ENCODE measurements at regions not wholly inside any gene's neighbourhood (a gene's known extent, or its start where the extent isn't known, plus 50 kb on each side); places are given as distances from the start of the nearest gene placed in this dataset.
"Not testable (repeated sequence)": the region's sequence is repeated elsewhere in the genome, so short reads cannot be mapped to it uniquely, and the experiment has no call there.

- ChIA-PET POLR2A (no interaction called here), CTCF (no interaction called here)
- TF ChIP-seq, protein P1, sequence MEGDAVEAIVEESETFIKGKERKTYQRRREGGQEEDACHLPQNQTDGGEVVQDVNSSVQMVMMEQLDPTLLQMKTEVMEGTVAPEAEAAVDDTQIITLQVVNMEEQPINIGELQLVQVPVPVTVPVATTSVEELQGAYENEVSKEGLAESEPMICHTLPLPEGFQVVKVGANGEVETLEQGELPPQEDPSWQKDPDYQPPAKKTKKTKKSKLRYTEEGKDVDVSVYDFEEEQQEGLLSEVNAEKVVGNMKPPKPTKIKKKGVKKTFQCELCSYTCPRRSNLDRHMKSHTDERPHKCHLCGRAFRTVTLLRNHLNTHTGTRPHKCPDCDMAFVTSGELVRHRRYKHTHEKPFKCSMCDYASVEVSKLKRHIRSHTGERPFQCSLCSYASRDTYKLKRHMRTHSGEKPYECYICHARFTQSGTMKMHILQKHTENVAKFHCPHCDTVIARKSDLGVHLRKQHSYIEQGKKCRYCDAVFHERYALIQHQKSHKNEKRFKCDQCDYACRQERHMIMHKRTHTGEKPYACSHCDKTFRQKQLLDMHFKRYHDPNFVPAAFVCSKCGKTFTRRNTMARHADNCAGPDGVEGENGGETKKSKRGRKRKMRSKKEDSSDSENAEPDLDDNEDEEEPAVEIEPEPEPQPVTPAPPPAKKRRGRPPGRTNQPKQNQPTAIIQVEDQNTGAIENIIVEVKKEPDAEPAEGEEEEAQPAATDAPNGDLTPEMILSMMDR (IDR thresholded peaks at IDR 0.05; ENCODE audit: control extremely low read depth, extremely low read depth, low read depth, missing control alignments), result no peak
- no peak for DNase-seq (ENCODE audit: extremely low spot score)
Observed at GRCh38 chr3:20564966-20565365, 379.0 kb upstream of the SGO1 start.

- TF ChIP-seq, protein P1 (IDR thresholded peaks at IDR 0.05; ENCODE audit: control extremely low read depth, extremely low read depth, low read depth, missing control alignments), result no peak
- ChIA-PET CTCF (no interaction called here), POLR2A (no interaction called here)
- no peak for DNase-seq (ENCODE audit: extremely low spot score)
Observed at GRCh38 chr3:20563985-20564384, 378.0 kb upstream of the SGO1 start.

- CTCF ChIA-PET, result no interaction called here
- no peak for DNase-seq (ENCODE audit: extremely low spot score)
- TF ChIP-seq, protein P1 (IDR thresholded peaks at IDR 0.05; ENCODE audit: control extremely low read depth, extremely low read depth, low read depth, missing control alignments), result no peak
- POLR2A ChIA-PET, result no interaction called here
Observed at GRCh38 chr3:20563251-20563650, 377.2 kb upstream of the SGO1 start.

GRCh38 chr3:20561166-20561565, 375.2 kb upstream of the SGO1 start:
- TF ChIP-seq, protein P1 (IDR thresholded peaks at IDR 0.05; ENCODE audit: control extremely low read depth, extremely low read depth, low read depth, missing control alignments), result no peak
- POLR2A ChIA-PET, result no interaction called here
- no peak for DNase-seq (ENCODE audit: extremely low spot score)
- CTCF ChIA-PET, result no interaction called here

- CTCF ChIA-PET; DNase-seq (ENCODE audit: extremely low spot score); POLR2A ChIA-PET: not testable (repeated sequence)
Observed at GRCh38 chr3:20560446-20560845, 374.4 kb upstream of the SGO1 start.

DNA sequence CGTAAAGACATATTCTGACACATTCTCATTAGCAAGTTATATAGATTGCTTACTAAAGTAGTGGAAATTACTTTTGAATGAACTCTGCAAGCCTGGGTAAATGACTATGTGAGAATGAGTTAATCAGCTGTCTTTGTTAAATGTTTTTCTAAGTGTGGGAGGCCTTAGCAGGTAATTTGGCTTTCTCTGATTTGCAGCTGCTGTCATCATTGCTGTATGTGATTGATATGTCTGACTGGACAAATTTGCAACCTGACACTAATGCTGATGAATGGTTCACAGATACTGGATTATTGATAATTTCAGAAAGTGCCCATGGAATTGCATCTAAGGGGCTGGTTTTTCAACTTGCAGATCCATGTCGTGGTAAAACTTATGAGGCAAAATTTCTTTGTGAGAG, 372.2 kb upstream of the SGO1 start:
- no peak for DNase-seq (ENCODE audit: extremely low spot score)
- CTCF ChIA-PET, result no interaction called here
- POLR2A ChIA-PET, result no interaction called here
- TF ChIP-seq, protein P1 (IDR thresholded peaks at IDR 0.05; ENCODE audit: control extremely low read depth, extremely low read depth, low read depth, missing control alignments), result no peak

DNA sequence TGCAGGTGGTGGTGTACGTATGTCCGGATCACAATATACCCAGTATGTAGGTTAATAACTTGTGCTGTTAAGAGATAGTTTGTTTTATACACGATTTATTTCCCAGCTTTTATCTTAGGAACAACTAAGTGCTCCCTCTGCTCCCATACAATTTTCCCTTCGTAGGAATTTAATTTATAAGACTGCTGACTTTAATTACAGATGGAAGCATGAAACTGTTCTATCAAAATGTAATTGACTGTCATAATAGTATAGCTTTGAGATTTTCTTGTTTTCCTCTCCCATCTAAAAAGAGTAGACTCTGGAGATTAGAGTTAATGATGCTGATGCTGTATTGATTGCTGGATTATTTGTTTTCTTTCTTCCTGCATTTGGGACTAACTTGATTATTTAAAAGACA, 370.7 kb upstream of the SGO1 start:
- POLR2A ChIA-PET, result no interaction called here
- TF ChIP-seq, protein P1 (IDR thresholded peaks at IDR 0.05; ENCODE audit: control extremely low read depth, extremely low read depth, low read depth, missing control alignments), result no peak
- DNase-seq (ENCODE audit: extremely low spot score), result no peak
- CTCF ChIA-PET, result interaction anchor here (1.6 kb wide), 2 partner anchors 13 to 44 kb away, joined by 3 to 5 read pairs; no protein-coding TSS in a partner anchor

Data from GM10248 (cell line).